NCI-H226 (cell line): ENCODE measurements at regions not wholly inside any gene's neighbourhood (a gene's known extent, or its start where the extent isn't known, plus 50 kb on each side); places are given as distances from the start of the nearest gene placed in this dataset.
"Not testable (repeated sequence)": the region's sequence is repeated elsewhere in the genome, so short reads cannot be mapped to it uniquely, and the experiment has no call there.

ENCODE experiments used
- DNase-seq: peaks from one replicate; pipeline ENCODE4 v3.0.0-alpha.2; 2015

GRCh38 chr2:129559101-129559500, 420.4 kb upstream of the RAB6C start:
- no peak for DNase-seq

- no peak for DNase-seq
Observed at GRCh38 chr2:129565551-129566109, 413.8 kb upstream of the RAB6C start.

- not testable (repeated sequence) for DNase-seq
Observed at GRCh38 chr2:129570812-129571211, 408.7 kb upstream of the RAB6C start.

GRCh38 chr2:129575431-129575830, 404.0 kb upstream of the RAB6C start:
- DNase-seq: no peak

GRCh38 chr2:129575880-129576279, 403.6 kb upstream of the RAB6C start:
- no peak for DNase-seq

- DNase-seq: no peak
Observed at GRCh38 chr2:129580001-129580400, 399.5 kb upstream of the RAB6C start.

- DNase-seq: no peak
Observed at GRCh38 chr2:129585760-129586159, 393.7 kb upstream of the RAB6C start.

GRCh38 chr2:129587426-129588064, 391.9 kb upstream of the RAB6C start:
- no peak for DNase-seq

- DNase-seq: no peak
Observed at GRCh38 chr2:129604560-129604959, 374.9 kb upstream of the RAB6C start.

- DNase-seq: no peak
Observed at GRCh38 chr2:129605646-129606045, 373.8 kb upstream of the RAB6C start.

GRCh38 chr2:129606496-129607270, 372.8 kb upstream of the RAB6C start:
- no peak for DNase-seq

- no peak for DNase-seq
Observed at GRCh38 chr2:129609224-129609623, 370.2 kb upstream of the RAB6C start.

- no peak for DNase-seq
Observed at GRCh38 chr2:129610766-129611165, 368.7 kb upstream of the RAB6C start.

GRCh38 chr2:129611471-129611870, 368.0 kb upstream of the RAB6C start:
- DNase-seq: no peak

- DNase-seq: no peak
Observed at GRCh38 chr2:129619471-129619870, 360.0 kb upstream of the RAB6C start.

GRCh38 chr2:129620411-129620810, 359.1 kb upstream of the RAB6C start:
- DNase-seq: no peak

GRCh38 chr2:129623783-129624182, 355.7 kb upstream of the RAB6C start:
- no peak for DNase-seq

GRCh38 chr2:129627437-129627836, 352.0 kb upstream of the RAB6C start:
- DNase-seq: no peak

GRCh38 chr2:129636692-129637091, 342.8 kb upstream of the RAB6C start:
- no peak for DNase-seq

GRCh38 chr2:129641371-129641770, 338.1 kb upstream of the RAB6C start:
- DNase-seq: no peak

GRCh38 chr2:129642526-129643043, 336.9 kb upstream of the RAB6C start:
- no peak for DNase-seq

- DNase-seq: no peak
Observed at GRCh38 chr2:129645335-129645734, 334.1 kb upstream of the RAB6C start.

- DNase-seq: no peak
Observed at GRCh38 chr2:129646107-129646506, 333.4 kb upstream of the RAB6C start.

GRCh38 chr2:129653246-129653645, 326.2 kb upstream of the RAB6C start:
- DNase-seq: no peak
